Astrocyte (in vitro differentiated cells and primary cell): ENCODE measurements at regions not wholly inside any gene's neighbourhood (a gene's known extent, or its start where the extent isn't known, plus 50 kb on each side); places are given as distances from the start of the nearest gene placed in this dataset.

ENCODE experiments used
- DNase-seq: peaks from one replicate; pipeline ENCODE4 v3.0.0-alpha.2; 2010; ENCODE audit warnings: low read depth
- FAIRE-seq: peaks from 2 replicates; lab custom pipeline; 2011; peaks lifted over from hg19 to GRCh38; lab: Jason Lieb, UNC
- H2AFZ ChIP-seq: 2 replicates; pipeline ENCODE4 v1.6.0; 2012; ENCODE audit warnings: low read depth, low read length, inconsistent platforms
- H3K27ac ChIP-seq: 2 replicates; pipeline ENCODE4 v1.5.1; 2011; ENCODE audit warnings: low read depth, low read length, inconsistent platforms
- H3K27me3 ChIP-seq: 2 replicates; pipeline ENCODE4 v1.6.0; 2011; ENCODE audit warnings: low read length, inconsistent platforms; ENCODE audit not compliant: insufficient read depth
- H3K36me3 ChIP-seq: 2 replicates; pipeline ENCODE4 v1.5.1; 2011; ENCODE audit warnings: low read length, inconsistent platforms; ENCODE audit not compliant: insufficient read depth
- H3K4me1 ChIP-seq: 2 replicates; pipeline ENCODE4 v1.5.1; 2011; ENCODE audit warnings: low read length, inconsistent platforms; ENCODE audit not compliant: insufficient read depth
- H3K4me2 ChIP-seq: 2 replicates; pipeline ENCODE4 v1.6.0; 2012; ENCODE audit warnings: low read length, inconsistent platforms
- H3K4me3 ChIP-seq: 2 replicates; pipeline ENCODE4 v1.5.1; 2011; ENCODE audit warnings: low read depth, mild to moderate bottlenecking, low read length, inconsistent platforms; ENCODE audit not compliant: insufficient read depth
- H3K79me2 ChIP-seq: 2 replicates; pipeline ENCODE4 v1.6.0; 2012; ENCODE audit warnings: mild to moderate bottlenecking, low read length, inconsistent platforms; ENCODE audit not compliant: insufficient read depth
- H3K9ac ChIP-seq: 2 replicates; pipeline ENCODE4 v1.6.0; 2012; ENCODE audit warnings: mild to moderate bottlenecking, low read length, inconsistent platforms
- H3K9me3 ChIP-seq: 2 replicates; pipeline ENCODE4 v1.5.1; 2012; ENCODE audit warnings: low read depth, mild to moderate bottlenecking, low read length, inconsistent platforms; ENCODE audit not compliant: insufficient read depth
- H4K20me1 ChIP-seq: 2 replicates; pipeline ENCODE4 v1.6.0; 2012; ENCODE audit warnings: low read length, inconsistent platforms; ENCODE audit not compliant: insufficient read depth
- H3K27ac Mint-ChIP-seq: one replicate; pipeline ENCODE4 v1.8.0; 2021; ENCODE audit warnings: mild to moderate bottlenecking, mixed read lengths; ENCODE audit not compliant: unreplicated experiment
- H3K27me3 Mint-ChIP-seq: one replicate; pipeline ENCODE4 v1.8.0; 2021; ENCODE audit warnings: low read depth, mixed read lengths; ENCODE audit not compliant: unreplicated experiment
- H3K36me3 Mint-ChIP-seq: one replicate; pipeline ENCODE4 v1.8.0; 2021; ENCODE audit warnings: low read depth, mixed read lengths; ENCODE audit not compliant: unreplicated experiment
- H3K4me1 Mint-ChIP-seq: one replicate; pipeline ENCODE4 v1.8.0; 2021; ENCODE audit warnings: low read depth, mixed read lengths; ENCODE audit not compliant: unreplicated experiment
- H3K4me3 Mint-ChIP-seq: one replicate; pipeline ENCODE4 v1.8.0; 2021; ENCODE audit warnings: mild to moderate bottlenecking, moderate library complexity, mixed read lengths; ENCODE audit not compliant: unreplicated experiment
- H3K9me3 Mint-ChIP-seq: one replicate; pipeline ENCODE4 v1.8.0; 2021; ENCODE audit warnings: mild to moderate bottlenecking, mixed read lengths; ENCODE audit not compliant: unreplicated experiment
- EZH2 ChIP-seq: IDR thresholded peaks from 2 replicates; pipeline ENCODE4 v1.6.1; 2012; ENCODE audit warnings: mild to moderate bottlenecking, low read length, inconsistent platforms; ENCODE audit not compliant: insufficient read depth
- TF ChIP-seq, protein P1 (sequence below): IDR thresholded peaks from 2 replicates; pipeline ENCODE4 v1.5.1; 2011; ENCODE audit warnings: low read depth, mild to moderate bottlenecking, inconsistent platforms, low read length, moderate library complexity; ENCODE audit not compliant: insufficient read depth

DNA sequence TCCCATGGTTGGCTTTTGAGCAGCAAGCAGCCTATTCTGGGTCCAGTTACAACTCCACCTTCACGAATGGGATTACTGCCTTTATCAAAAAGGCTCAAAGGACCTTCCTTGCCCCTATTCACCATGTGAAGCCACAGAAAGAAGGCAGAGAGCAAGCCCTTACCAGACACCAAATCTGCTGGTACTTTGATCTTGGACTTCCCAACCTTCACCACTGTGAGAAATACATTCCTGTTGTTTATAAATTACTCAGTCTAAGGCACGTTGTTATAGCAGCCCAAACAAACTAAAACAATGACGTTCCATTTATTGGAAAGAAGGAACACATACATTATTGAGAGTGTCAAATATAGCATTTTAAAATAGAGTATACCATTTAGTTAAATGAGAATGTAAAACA, 1557.9 kb downstream of the PLA2G4A start:
- Histone ChIP-seq H3K4me3 (no peak overlapping the region), H3K27me3 (no peaks in the 10 kb centered on the region), H3K4me1 (no peaks in the 10 kb centered on the region), H2AFZ (no peak overlapping the region), H3K9me3 (no peaks in the 10 kb centered on the region), H3K27ac (no peak overlapping the region), H3K79me2 (no peaks in the 10 kb centered on the region), H3K36me3 (no peaks in the 10 kb centered on the region), H4K20me1 (no peaks in the 10 kb centered on the region), H3K9ac (no peak overlapping the region), H3K4me2 (no peak overlapping the region)
- FAIRE-seq: no peak
- Mint-ChIP-seq H3K27me3 (no peaks in the 10 kb centered on the region), H3K36me3 (no peaks in the 10 kb centered on the region), H3K4me1 (no peaks in the 10 kb centered on the region), H3K4me3 (no peak overlapping the region), H3K9me3 (peaks cover 2% of the 10 kb centered on the region), H3K27ac (no peak overlapping the region)
- DNase-seq: no peak
- TF ChIP-seq, protein P1, sequence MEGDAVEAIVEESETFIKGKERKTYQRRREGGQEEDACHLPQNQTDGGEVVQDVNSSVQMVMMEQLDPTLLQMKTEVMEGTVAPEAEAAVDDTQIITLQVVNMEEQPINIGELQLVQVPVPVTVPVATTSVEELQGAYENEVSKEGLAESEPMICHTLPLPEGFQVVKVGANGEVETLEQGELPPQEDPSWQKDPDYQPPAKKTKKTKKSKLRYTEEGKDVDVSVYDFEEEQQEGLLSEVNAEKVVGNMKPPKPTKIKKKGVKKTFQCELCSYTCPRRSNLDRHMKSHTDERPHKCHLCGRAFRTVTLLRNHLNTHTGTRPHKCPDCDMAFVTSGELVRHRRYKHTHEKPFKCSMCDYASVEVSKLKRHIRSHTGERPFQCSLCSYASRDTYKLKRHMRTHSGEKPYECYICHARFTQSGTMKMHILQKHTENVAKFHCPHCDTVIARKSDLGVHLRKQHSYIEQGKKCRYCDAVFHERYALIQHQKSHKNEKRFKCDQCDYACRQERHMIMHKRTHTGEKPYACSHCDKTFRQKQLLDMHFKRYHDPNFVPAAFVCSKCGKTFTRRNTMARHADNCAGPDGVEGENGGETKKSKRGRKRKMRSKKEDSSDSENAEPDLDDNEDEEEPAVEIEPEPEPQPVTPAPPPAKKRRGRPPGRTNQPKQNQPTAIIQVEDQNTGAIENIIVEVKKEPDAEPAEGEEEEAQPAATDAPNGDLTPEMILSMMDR: no peak
- no peak for TF ChIP-seq EZH2

- Mint-ChIP-seq H3K27me3 (no peaks in the 10 kb centered on the region), H3K9me3 (no peaks in the 10 kb centered on the region), H3K4me1 (no peaks in the 10 kb centered on the region), H3K27ac (no peak overlapping the region), H3K4me3 (no peak overlapping the region), H3K36me3 (no peaks in the 10 kb centered on the region)
- Histone ChIP-seq H3K79me2 (no peaks in the 10 kb centered on the region), H3K27ac (no peak overlapping the region), H4K20me1 (no peaks in the 10 kb centered on the region), H3K4me3 (no peak overlapping the region), H3K9me3 (no peaks in the 10 kb centered on the region), H3K27me3 (no peaks in the 10 kb centered on the region), H3K4me1 (no peaks in the 10 kb centered on the region), H2AFZ (no peak overlapping the region), H3K4me2 (no peak overlapping the region), H3K9ac (no peak overlapping the region), H3K36me3 (no peaks in the 10 kb centered on the region)
- DNase-seq (no peak), FAIRE-seq (no peak)
- TF ChIP-seq, protein P1: no peak
- TF ChIP-seq EZH2: no peak
Measured at GRCh38 chr1:188394677-188395076, 1565.9 kb downstream of the PLA2G4A start.

DNA sequence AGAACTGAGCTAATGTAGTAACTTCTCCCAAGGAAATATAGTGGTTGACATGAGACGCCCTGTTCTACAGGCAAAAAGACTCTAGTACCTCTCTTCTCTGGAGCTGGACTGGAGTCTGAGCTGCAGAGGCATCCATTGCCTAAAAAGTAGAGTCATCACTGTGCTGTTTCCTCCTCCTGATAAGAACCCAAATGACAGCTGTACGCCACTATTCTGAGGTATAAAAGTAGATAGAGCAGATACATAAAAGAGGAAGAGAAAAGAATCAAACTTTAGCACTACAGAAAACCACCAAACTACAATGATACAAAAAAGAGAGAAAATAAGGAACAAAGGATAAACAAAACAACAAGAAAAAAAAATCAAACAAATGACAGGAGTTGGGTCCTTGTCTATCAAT, 1568.8 kb downstream of the PLA2G4A start:
- no peaks in the 10 kb centered on the region for H3K27me3 ChIP-seq
- H3K4me3 Mint-ChIP-seq: no peak overlapping the region
- no peaks in the 10 kb centered on the region for H3K79me2 ChIP-seq
- no peak overlapping the region for H3K4me2 ChIP-seq
- no peak for TF ChIP-seq EZH2
- TF ChIP-seq, protein P1: no peak
- H3K4me3 ChIP-seq: no peak overlapping the region
- no peaks in the 10 kb centered on the region for H3K9me3 Mint-ChIP-seq
- no peaks in the 10 kb centered on the region for H3K36me3 ChIP-seq
- H3K4me1 ChIP-seq: no peaks in the 10 kb centered on the region
- H3K9ac ChIP-seq: no peak overlapping the region
- no peak overlapping the region for H3K27ac ChIP-seq
- no peak overlapping the region for H2AFZ ChIP-seq
- FAIRE-seq (no peak), DNase-seq (no peak)
- no peaks in the 10 kb centered on the region for H3K4me1 Mint-ChIP-seq
- no peaks in the 10 kb centered on the region for H3K36me3 Mint-ChIP-seq
- H4K20me1 ChIP-seq: no peaks in the 10 kb centered on the region
- no peaks in the 10 kb centered on the region for H3K27me3 Mint-ChIP-seq
- no peaks in the 10 kb centered on the region for H3K9me3 ChIP-seq
- H3K27ac Mint-ChIP-seq: no peak overlapping the region
